Hepatocyte (in vitro differentiated cells): ENCODE measurements at regions not wholly inside any gene's neighbourhood (a gene's known extent, or its start where the extent isn't known, plus 50 kb on each side); places are given as distances from the start of the nearest gene placed in this dataset.

Experiments used
- EZH2 ChIP-seq: fragments of 200-600 bp; sonication (generic); IDR thresholded peaks from 2 replicates; pipeline ENCODE4 v1.6.1; 2016; ENCODE audit warnings: antibody characterized with exemption, mild to moderate bottlenecking, borderline replicate concordance
- TF ChIP-seq, protein P1 (sequence below): fragments of 200-600 bp; sonication (generic); IDR thresholded peaks from 2 replicates; pipeline ENCODE4 v1.5.1; 2016; ENCODE audit warnings: antibody characterized with exemption, mild to moderate bottlenecking; ENCODE audit not compliant: poor library complexity

- TF ChIP-seq EZH2, result no peak
- TF ChIP-seq, protein P1, sequence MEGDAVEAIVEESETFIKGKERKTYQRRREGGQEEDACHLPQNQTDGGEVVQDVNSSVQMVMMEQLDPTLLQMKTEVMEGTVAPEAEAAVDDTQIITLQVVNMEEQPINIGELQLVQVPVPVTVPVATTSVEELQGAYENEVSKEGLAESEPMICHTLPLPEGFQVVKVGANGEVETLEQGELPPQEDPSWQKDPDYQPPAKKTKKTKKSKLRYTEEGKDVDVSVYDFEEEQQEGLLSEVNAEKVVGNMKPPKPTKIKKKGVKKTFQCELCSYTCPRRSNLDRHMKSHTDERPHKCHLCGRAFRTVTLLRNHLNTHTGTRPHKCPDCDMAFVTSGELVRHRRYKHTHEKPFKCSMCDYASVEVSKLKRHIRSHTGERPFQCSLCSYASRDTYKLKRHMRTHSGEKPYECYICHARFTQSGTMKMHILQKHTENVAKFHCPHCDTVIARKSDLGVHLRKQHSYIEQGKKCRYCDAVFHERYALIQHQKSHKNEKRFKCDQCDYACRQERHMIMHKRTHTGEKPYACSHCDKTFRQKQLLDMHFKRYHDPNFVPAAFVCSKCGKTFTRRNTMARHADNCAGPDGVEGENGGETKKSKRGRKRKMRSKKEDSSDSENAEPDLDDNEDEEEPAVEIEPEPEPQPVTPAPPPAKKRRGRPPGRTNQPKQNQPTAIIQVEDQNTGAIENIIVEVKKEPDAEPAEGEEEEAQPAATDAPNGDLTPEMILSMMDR, result no peak
These were observed 445.5 kb downstream of the PCDH10 start for GRCh38 chr4:133594390-133595207.
